NCI-H2196 (cell line): ENCODE measurements at regions not wholly inside any gene's neighbourhood (a gene's known extent, or its start where the extent isn't known, plus 50 kb on each side); places are given as distances from the start of the nearest gene placed in this dataset.

Source experiments
- DNase-seq: peaks from one replicate; lab custom pipeline; 2025; ENCODE audit not compliant: unreplicated experiment; lab: John Stamatoyannopoulos, UW

GRCh38 chr2:188122985-188123384 lies 168.7 kb upstream of the GULP1 start:
- DNase-seq: no peak

- DNase-seq: no peak
Measured at GRCh38 chr2:188129677-188130076, 162.0 kb upstream of the GULP1 start.

DNA sequence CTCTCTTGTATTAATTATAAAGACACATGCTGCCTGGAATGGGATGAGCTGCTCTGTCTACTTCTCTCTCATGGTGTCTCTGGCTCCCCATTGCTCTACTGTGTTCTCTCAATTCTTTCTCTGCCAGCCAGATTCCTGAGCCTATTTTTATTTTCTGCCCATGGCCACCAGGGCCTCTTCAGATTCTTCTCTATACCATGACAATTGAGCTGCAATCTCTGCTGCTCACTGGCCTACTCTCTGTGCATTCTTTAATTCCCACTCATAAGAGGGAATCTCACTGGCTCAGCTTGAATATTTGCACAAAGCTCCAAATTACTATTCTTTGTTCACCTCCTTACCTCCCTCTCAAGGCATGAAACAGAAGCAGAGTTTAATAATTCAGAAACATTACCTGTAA lies 161.4 kb upstream of the GULP1 start:
- DNase-seq: no peak

DNA sequence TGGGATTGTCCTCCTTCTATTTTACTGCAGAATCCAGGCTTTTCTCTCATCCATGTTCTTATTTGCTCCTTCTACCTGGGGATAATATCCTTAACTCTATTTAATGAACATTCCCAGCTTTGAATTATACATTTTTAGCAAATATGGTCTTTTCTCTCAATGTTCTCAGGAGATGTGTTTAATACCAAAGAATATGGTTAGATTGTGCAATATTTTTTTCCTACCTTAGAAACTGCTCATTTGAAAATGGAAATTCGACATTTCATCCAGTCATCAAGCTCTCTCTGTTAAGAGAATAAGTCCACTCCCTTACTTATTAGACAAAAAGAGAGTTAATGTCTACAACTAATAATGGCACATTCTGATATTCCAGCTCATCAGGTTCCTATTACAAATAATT lies 160.4 kb upstream of the GULP1 start:
- DNase-seq: no peak

DNA sequence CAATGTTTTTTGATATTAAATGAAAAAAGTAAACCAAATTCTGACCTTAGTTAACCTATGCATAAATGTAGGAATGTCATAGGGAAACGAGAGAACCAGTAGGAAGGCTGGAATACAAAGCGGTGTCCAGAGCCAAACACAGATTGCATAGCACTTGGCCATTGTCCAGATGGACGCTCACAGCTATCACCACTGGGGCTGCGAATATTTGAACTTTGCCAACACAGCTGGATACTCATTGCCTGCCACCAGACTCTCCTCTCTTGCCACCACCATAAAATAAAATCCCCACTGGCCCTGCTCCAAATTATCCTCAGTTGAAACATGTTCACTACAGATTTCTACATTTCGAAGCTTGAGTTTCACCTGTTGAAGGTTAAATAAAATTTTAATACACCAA lies 159.3 kb upstream of the GULP1 start:
- no peak for DNase-seq

GRCh38 chr2:188134241-188134640 lies 157.4 kb upstream of the GULP1 start:
- DNase-seq: no peak

- no peak for DNase-seq
Measured at GRCh38 chr2:188138313-188138712, 153.4 kb upstream of the GULP1 start.

GRCh38 chr2:188142088-188142487 lies 149.6 kb upstream of the GULP1 start:
- DNase-seq: no peak

DNA sequence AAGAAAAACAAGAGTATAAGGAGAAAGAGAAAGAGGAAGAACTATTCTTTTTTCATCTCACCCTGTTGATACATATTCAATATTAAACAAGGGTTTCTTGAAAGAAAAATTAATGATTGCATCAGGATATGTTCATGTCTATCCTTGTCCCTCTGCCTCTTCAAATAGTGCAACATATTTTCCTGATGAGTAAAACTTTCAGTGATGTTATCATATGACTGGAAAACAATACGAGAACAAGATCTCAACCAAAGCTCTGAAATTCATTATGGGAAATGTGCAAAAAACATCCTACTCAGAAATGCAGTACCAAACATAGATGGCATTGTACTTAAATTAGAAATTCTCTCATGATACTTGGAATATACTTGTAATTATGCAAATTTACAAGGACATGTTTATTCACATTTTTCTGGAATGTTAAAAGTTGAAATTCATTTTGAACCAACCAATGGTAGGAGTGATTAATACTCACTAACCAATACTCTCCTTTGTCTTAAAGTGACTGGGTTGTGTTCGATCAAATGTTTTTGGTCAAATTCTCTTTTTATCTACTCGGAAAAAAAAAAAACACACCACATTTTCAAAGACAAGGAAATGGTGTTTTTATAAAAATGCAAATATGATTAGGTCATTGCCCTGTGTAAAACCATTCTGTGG lies 148.9 kb upstream of the GULP1 start:
- DNase-seq: no peak

DNA sequence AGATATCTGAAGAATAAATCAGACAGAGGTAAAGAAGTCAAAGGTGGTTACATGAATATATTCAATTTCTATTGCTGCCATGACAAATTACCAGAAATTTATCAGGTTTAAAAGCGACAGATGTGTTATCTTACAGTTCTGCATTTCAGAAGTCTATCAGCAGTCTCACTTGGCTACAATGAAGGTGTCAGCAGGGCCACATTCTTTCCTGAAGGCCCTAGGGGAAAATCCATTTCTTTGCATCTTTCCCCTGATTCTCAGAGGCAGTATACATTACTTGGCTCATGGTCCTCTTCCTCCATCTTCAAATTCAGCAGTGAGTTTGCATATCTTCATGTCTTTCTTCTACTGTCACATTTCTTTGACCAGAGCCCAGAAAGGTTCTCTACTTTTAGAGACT lies 145.8 kb upstream of the GULP1 start:
- DNase-seq: no peak

GRCh38 chr2:188146888-188147287 lies 144.8 kb upstream of the GULP1 start:
- DNase-seq: no peak

DNA sequence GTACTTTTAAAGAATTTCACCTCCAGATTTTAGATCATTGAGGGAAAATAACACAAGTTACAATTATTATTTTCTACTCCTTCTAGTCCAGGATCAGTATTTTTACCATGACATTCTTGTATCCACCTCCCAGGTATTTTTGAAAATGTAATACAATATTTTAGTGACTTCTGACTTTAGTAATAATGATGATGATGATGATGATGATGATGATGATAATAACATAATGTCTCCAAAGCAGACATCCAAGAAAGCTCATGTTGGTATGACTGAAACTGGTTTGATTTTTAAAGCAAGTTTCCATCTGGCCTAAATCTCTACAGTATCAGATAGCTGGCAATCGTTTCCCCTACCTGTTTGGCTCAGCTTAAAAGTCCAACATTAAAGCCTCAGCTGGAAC lies 140.0 kb upstream of the GULP1 start:
- DNase-seq: no peak

DNA sequence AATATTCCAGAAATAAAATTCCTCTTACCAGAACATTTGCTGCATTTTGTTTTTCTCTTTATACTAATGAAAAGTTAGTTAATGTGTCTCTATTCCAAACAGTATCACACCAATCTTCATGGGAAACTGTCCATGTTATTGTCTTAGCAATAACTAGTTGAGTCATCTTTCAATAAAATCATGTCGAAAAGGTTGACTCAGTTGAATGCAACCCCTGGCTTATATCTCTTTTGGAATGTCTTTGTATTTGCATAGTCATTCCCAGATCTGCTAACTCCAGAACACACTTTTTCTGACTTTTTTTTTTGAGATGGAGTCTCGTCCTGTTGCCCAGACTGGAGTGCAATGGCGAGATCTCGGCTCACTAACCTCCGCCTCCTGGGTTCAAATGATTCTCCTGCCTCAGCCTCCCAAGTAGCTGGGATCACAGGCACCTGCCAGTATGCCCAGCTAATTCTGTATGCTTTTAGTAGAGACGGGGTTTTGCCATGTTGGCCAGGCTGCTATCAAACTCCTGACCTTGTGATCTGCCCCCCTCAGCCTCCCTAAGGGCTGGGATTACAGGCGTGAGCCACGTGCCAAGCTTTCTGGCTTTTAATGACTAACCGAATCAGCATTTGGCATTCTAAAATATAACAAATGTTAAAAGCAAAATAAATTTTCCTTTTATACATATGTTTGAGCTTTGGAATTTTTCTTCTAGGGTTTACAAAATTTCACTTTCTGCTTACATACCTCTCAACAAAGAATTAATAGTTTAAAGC lies 133.2 kb upstream of the GULP1 start:
- DNase-seq: no peak

GRCh38 chr2:188159484-188159883 lies 132.2 kb upstream of the GULP1 start:
- DNase-seq: no peak

DNA sequence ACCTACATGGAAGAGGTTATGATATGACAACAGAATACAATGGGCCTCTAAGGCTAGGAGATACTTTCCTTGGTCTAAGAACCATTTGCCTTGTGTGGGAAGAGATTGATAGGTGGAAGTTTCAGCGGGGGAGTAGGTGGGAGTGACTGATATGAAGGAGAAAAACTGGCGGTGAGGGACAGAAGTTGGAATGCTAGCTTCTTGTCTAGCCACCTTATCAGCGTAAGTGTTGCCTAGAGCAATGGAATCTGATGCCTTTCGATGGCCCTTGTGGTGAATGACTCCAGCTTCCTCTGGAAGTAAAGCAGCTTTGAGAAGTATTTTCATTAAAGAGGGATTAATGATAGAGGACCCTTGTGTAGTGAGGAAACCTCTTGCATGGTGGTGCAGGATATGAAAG lies 121.3 kb upstream of the GULP1 start:
- no peak for DNase-seq

GRCh38 chr2:188176620-188177019 lies 115.1 kb upstream of the GULP1 start:
- no peak for DNase-seq

- DNase-seq: no peak
Measured at GRCh38 chr2:188181067-188181838, 110.4 kb upstream of the GULP1 start.

GRCh38 chr2:188181884-188182283 lies 109.8 kb upstream of the GULP1 start:
- DNase-seq: no peak

GRCh38 chr2:188187726-188188125 lies 103.9 kb upstream of the GULP1 start:
- DNase-seq: no peak

GRCh38 chr2:188189356-188189755 lies 102.3 kb upstream of the GULP1 start:
- no peak for DNase-seq

- DNase-seq: no peak
Measured at GRCh38 chr2:188193230-188193629, 98.4 kb upstream of the GULP1 start.
